GM10266 (cell line): ENCODE measurements at regions not wholly inside any gene's neighbourhood (a gene's known extent, or its start where the extent isn't known, plus 50 kb on each side); places are given as distances from the start of the nearest gene placed in this dataset.

ENCODE experiments used
- DNase-seq: peaks from one replicate; pipeline ENCODE4 v3.0.0; 2012; ENCODE audit errors: extremely low spot score
- TF ChIP-seq, protein P1 (sequence below): IDR thresholded peaks from 2 replicates; pipeline ENCODE4 v1.5.1; 2012; ENCODE audit warnings: mild to moderate bottlenecking, low read depth; ENCODE audit not compliant: control insufficient read depth, insufficient read depth; ENCODE audit errors: missing control alignments

GRCh38 chr3:40810813-40811212, 286.1 kb downstream of the ZNF621 start:
- DNase-seq, result no peak
- TF ChIP-seq, protein P1, sequence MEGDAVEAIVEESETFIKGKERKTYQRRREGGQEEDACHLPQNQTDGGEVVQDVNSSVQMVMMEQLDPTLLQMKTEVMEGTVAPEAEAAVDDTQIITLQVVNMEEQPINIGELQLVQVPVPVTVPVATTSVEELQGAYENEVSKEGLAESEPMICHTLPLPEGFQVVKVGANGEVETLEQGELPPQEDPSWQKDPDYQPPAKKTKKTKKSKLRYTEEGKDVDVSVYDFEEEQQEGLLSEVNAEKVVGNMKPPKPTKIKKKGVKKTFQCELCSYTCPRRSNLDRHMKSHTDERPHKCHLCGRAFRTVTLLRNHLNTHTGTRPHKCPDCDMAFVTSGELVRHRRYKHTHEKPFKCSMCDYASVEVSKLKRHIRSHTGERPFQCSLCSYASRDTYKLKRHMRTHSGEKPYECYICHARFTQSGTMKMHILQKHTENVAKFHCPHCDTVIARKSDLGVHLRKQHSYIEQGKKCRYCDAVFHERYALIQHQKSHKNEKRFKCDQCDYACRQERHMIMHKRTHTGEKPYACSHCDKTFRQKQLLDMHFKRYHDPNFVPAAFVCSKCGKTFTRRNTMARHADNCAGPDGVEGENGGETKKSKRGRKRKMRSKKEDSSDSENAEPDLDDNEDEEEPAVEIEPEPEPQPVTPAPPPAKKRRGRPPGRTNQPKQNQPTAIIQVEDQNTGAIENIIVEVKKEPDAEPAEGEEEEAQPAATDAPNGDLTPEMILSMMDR, result no peak

DNA sequence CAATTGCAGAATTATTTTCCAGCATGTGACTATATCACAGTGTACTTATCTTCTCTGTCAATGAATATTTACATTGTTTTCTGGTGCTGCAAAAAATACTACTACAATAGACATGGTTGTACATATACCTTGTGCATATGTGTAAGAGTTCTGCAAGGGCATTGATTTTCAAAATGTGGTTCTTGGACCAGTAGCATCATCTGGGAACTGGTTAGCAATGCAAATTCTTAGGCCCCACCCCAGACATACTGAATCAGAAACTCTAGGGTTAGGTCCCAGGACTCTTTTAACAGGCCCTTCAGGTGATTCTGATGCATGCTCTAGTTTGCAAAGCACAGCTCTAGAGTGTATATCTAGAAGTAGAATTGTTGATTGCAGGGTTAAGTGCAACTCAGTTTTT, 292.3 kb downstream of the ZNF621 start:
- TF ChIP-seq, protein P1, result no peak
- DNase-seq, result no peak

DNA sequence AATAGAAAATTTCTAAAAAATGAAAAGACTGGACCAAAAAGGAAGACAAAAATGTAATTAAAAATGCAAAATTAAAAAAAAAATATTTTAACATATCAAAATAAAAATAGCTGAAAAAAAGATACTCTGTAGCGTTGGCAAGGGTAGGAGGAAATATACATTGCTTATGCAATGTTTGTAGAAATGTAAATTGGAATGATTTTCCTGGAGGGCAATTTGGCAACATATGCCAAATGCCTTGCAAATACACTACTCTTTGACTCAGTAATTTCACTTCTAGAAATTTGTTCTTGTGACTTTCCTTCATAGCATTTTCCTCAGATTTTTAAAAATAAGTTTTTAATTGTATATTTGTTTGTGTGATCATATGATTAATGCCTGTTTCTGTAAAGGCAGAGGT, 296.6 kb downstream of the ZNF621 start:
- TF ChIP-seq, protein P1, result no peak
- DNase-seq, result no peak

GRCh38 chr3:40827226-40827625, 302.5 kb downstream of the ZNF621 start:
- DNase-seq, result no peak
- TF ChIP-seq, protein P1, result no peak

DNA sequence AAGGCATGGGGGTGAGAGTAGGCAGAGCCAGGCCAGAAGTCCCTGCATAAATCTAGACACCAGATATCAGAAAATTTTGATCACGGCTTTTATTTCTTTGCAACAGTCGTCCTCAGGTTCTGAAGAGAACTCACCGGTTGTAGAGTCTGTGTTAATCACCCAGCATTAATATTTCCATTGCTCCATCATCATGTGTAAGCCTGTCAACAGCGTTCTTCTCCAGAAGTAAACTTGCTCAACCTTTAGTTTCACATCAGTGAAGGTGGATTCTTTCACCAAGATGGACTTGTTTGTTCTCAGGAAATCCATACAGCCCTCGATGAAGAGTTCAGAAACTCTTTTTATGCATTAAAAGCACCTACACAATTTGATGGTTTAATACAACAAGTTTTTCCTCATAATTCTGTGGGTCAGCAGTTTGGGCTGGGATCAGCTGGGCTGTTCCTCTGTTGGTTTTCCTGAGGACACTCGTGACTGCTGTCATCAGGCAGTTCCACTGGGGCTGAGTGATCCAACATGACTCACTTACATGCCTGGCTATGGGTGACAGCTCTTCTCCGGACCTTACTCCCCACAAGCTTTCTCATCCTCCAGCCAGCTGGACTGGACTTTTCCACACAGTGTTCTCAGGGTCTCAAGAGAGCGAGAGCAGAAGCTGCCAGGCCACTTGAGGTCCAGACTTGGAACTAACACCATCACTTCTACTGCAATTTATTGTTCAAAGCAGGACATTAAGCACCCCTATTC, 303.4 kb downstream of the ZNF621 start:
- TF ChIP-seq, protein P1, result no peak
- no peak for DNase-seq

DNA sequence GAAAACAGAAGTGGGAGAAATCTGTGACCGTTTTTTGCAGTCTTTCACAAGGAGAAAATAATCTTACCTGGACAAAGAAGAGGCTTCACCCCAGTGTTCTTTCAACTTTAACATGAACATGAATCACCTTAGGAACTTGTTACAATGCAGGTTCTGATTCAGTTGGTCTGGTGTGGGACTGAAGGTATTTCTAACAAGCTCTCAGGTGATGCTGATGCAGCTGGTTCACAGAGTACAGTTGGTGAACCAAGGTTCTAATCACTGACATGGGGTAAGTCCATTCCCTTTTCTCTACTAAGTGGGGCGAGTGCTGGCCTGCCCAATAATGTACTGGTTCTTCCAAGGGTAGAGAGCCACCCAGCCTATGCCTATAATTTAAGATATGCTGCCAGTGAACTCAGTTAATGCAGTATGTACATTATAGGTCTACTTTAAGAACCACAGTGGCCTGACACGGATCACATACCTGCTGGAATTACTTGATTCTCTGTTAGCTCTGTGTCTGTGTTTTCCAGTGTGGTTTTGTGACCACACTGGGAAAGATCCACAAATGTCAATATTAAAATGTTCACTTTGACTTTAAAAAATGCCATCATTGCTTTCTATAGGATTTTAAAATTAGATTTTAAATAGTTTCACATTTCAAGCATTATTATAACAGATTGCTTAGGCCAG, 304.1 kb downstream of the ZNF621 start:
- DNase-seq, result no peak
- TF ChIP-seq, protein P1, result no peak

DNA sequence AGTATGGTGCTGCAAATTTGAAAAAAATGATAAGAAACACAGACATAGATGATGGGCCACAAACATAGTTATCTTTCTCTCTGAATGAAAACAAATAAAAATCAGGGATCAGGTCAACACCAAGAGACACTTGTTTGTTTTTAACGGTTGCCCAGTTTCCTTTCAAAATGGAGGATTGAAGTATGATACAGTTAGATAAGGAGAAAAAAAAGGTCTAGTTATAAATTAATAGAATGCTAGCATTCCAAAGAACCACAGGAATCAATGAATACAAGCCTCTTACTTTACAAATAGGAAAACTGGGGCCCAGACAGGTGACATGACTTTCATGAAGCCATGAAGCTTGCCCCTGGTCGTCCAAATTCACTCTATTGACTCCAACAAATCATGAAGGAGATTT, 305.1 kb downstream of the ZNF621 start:
- no peak for DNase-seq
- TF ChIP-seq, protein P1, result no peak
